GM18867 (cell line): ENCODE measurements at regions not wholly inside any gene's neighbourhood (a gene's known extent, or its start where the extent isn't known, plus 50 kb on each side); places are given as distances from the start of the nearest gene placed in this dataset.

Experiments
- ATAC-seq: cut with Tn5 transposase; IDR thresholded peaks from one replicate; pipeline ENCODE4 v1.9.1; 2021; ENCODE audit warnings: mild to moderate bottlenecking, moderate library complexity; ENCODE audit not compliant: unreplicated experiment

DNA sequence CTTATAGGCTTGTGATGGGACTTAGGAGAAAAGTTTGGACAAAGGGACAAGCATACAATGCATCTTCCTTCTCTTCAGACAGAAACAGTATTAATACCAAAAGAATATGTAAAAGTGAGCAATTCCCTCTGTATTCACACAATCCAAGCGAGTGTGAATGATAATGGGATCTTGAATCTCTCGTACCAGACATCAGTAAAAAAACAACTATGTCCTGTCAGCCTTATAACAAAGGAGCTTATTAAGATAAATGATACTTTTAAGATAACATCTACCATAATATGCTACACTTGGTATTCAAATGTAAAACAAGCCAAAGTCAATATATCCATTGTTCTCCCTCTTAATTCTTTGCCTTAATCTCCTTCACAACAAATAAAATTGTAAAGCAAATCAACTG is 288.6 kb upstream of the CNTN6 start:
- no peak for ATAC-seq

DNA sequence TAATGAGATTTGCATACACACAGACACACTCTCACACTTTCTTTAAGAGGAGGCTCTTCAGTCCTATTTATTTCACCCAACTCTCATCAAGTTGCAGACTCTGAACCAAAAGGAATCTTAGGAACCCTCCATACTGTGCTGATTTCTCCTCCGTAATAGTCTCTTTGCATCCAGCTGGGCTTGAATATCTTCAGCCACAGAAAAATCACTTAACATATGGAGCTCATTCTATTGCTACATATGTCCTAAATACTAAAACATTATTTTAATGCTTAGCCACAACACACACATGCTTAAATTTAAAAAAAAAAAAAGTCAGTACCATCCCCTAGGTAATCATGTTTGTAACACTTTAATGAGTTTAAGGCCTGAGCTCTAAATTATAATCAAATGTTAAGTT is 287.5 kb upstream of the CNTN6 start:
- no peak for ATAC-seq

DNA sequence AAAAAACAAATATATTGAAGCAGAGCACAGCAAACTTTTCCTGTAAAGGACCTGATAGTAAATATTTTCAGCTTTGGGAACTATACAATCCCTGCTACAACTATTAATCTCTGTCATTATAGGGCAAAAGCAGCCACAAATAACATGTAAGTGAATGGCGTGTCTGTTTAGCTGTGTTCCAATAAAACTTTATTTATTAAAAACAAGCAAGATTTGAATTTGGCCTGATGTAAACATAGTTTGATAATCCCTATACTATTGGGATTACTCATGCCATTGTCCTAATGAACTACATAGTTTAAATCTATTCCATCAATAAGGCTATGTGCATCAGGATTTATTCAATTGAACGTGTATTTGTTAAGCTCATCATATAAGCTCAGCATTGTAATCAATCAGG is 286.8 kb upstream of the CNTN6 start:
- ATAC-seq: no peak

DNA sequence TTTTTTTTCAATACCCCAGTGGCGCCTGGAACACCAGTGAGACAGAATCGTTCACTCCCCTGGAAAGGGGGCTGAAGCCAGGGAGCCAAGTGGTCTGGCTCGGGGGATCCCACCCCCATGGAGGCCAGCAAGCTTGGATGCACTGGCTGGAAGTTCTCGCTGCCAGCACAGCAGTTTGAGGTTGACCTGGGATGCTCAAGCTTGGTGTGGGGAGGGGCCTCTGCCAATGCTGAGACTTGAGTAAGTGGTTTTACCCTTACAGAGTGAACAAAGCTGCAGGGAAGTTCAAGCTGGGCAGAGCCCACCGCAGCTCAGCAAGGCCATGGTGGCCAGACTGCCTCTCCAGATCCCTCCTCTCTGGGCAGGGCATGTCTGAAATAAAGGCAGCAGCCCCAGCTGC is 276.2 kb upstream of the CNTN6 start:
- ATAC-seq: no peak

DNA sequence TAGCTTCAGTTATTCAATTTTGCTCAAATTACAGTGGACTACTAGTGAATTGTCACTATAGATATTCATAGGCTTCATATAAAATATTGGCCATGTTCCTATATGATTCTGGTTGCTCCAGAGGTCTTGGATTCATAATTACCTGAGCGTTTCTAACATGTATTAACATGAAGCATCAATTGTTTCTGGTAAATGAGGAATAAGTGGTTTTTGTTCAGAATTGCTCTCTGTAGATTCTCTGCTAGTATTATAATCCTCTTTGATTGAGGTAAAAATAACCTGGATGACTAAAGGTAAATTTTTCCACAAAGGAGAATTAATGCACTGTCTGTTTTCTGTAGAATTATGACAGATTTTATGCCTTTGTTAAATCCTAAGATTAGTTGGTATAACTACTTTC is 258.1 kb upstream of the CNTN6 start:
- no peak for ATAC-seq

DNA sequence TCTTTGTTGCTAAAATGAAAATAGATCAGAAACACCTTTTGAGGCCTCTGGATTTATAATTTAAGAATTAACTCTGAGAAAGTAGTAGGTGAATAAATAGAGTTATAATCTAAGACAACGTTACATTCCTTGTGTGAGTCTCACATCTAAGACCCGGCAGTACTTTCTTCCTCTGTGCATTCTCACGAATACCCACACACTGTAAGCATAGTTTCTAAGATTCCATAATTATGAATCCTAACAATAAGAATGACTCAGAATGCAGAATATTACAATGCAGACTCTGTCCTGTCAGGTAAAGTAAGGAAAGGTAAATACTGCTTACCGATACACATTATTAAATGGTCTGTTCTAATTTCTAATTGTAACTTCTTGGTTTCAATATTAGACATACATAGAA is 257.7 kb upstream of the CNTN6 start:
- no peak for ATAC-seq

DNA sequence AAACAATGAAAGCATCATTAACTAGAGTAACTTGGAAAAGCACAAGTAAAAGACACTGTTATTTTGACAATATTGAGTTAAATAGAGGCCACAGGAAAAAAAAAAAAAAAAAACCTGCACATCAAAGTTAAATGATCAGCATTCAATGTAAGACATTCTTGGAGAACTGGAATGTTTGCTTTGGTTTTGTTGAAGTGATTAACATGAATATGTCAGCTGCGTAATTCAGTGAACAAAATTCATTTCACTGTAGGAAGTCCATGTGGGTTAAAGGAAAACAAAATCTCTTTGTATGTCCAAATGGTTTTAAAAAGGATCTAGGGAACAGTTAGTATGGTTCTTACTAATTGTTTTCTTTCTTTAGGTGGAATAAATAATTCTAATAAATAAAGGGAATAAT is 252.8 kb upstream of the CNTN6 start:
- ATAC-seq: no peak

DNA sequence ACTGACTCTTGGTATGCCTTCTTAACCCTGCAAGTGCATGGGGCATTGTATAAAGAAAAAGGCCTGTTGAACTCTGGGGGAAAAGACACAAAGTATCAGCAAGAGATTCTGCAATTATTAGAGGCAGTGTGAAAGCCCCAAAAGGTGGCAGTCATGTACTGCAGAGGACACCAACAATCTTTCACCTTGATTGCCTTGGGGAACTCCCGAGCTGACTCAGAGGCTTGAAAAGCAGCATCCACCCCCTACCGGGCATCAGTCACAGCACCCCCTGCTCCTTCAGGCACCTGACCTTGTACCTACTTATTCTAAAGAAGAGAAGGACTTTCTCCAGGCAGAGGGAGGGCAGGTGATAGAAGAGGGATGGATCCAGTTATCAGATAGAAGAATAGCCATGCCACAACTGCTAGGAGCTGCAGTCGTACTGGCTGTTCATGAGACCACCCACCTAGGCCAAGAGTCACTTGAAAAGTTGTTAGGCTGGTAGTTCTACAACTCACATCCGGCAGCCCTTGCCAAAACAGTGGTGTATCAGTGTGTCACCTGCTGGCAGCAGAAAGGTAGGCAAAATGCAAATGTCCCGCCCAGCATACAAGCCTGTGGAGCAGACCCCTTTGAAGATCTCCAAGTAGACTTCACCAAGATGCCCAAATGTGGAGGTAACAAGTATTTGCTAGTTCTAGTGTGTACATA is 241.6 kb upstream of the CNTN6 start:
- peak; percentile 92 for ATAC-seq

DNA sequence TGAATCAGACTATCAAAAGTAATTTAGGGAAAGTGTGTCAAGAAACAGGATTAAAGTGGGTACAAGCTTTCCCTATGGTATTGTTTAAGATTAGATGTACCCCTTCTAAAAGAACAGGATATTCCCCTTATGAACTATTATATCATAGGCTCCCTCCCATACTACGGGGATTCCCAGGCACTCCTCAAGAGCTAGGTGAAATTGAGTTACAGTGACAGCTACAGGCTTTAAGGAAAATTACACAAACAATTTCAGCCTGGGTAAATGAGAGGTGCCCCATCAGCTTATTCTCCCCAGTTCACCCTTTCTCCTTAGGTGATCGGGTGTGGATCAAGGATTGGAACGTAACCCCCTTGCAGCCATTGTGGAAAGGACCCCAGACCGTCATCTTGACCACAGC is 240.8 kb upstream of the CNTN6 start:
- no peak for ATAC-seq

DNA sequence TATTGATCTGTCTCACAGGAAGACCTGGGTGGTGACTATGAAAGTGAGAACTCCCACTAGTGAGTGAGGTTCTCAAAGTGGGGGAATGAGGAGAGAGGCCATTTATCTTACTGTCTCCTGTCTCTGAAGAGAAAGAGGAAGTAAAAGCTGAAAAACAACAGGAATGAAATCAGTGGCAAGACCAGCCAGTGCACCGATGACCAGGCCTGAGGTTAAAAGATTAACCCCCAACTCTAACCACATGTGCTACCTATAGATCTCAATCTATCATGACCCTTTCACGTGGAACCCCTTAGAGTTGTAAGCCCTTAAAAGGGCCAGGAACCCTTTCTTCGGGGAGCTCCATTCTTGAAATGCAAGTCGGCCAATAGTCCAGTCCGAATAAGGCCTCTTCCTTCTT is 239.3 kb upstream of the CNTN6 start:
- no peak for ATAC-seq

DNA sequence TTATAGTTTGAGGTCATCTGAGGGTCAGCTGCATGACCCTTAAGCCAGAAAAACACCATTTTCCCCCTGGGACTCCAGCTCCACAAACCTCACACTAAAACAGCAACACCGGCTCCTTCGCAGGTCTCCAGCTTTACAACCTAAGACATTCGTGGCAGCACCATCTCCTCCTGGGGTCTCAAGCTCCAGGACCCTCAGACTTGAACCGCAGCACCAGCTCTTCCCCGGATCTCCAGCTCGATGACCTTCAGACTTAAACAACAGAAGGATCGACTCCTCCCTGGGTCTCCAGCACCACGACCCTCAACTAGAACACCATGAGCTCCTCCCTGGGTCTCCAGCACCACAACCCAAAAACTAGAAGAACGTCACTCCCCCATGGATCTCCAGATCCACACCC is 233.7 kb upstream of the CNTN6 start:
- no peak for ATAC-seq

DNA sequence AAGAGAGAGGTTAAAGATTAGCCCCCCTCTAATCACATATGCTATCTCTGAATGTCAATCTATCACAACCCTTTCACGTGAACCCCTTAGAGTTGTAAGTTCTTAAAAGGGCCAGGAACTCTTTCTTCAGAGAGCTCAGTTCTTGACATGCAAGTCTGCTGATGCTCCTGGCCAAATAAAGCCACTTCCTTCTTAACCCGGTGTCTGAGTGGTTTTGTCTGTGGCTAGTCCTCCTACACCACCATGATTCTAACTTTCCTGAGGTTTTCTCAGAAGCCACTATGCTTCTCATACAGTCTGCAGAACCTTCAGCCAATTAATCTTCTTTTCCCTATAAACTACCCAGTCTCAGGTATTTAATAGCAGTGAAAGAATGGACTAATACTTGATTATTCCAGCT is 231.1 kb upstream of the CNTN6 start:
- ATAC-seq: peak; percentile 46

DNA sequence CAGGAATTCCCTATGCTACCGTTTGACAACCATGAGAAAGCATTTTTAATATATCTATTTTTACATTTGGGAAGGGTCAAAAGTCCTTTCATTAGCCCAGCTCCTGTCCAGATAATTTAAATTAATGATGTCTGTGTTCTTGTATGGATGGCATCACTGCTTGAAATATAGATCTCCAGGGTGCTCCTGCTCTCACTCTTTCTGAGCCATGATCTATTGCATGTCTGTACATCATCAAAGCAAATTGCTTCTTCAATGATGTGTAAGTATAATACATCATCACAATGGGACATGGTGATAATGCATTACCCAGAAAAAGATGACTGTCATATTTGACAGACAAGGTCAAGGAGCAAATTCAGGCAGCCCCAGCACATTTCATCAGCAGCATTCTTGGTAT is 223.6 kb upstream of the CNTN6 start:
- no peak for ATAC-seq

DNA sequence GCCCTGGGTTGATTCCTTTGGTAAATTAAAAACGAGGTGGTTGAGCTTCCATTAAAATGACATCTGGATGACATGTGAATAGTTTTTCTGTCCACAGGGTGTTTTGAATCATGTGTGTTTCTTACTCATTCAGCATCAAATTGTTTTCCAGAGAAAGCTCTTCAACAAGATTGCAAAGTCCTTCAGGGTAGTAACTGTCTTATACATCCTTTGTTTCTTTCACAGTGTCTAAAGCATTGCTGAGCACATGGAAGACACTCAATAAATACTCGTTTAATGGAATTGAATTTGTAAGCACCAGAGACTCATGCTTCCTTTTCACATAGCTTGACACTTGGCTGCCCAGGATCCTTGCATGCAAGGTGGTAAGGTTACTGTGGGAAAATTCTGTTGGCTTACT is 223.1 kb upstream of the CNTN6 start:
- no peak for ATAC-seq

DNA sequence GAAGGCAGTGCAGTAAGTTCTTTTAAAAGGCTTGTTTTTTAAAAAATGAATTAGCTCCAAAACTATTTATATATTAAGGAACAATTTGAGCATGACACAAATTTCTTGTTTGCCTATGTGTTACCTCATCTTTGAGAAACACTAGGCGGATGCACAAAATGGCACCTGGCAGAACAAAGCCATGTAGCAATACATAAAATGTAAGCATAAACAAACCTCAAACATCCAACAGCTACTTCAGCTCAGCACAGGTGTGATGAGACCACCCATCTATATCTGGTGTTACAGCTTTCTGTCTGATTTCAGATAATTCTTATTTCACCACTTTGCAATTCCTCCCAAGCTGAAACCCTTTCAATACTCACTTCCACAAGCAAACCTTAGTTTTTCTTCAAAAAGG is 221.2 kb upstream of the CNTN6 start:
- ATAC-seq: no peak

DNA sequence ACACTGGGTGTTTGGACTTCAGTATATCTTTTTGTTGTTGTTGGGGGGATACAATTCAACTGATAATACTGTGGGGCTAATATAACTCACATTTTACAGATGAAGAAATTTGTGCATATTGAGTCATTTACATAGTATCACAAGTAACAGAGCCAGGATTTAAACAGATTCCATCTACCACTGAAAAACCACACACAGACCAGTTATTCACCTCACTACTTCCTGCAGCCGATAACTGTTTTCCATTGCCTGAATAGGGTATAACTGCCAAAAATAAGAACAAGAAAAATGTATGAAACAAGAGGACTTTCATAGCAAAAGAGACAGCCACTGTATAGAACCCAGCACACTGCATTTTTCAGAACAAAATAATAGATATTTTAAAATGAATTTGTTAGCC is 215.8 kb upstream of the CNTN6 start:
- ATAC-seq: no peak

DNA sequence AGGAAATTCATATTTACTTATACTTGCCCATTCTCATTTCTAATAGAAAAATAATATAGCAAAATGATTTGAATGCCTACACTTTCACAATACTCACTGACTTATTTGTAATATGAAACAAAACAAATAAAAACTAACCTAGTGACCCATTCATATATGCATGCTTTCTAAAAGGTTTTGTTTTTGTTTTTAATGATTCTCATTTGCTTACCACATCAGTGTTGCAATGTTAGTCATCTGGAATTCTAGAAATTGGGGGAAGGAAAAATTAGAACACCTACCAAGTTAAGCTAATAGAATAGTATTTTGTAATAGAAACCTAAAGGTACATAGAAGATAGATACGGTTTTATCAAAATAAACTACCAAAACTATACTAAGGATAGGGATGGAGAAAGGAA is 214.1 kb upstream of the CNTN6 start:
- ATAC-seq: no peak

DNA sequence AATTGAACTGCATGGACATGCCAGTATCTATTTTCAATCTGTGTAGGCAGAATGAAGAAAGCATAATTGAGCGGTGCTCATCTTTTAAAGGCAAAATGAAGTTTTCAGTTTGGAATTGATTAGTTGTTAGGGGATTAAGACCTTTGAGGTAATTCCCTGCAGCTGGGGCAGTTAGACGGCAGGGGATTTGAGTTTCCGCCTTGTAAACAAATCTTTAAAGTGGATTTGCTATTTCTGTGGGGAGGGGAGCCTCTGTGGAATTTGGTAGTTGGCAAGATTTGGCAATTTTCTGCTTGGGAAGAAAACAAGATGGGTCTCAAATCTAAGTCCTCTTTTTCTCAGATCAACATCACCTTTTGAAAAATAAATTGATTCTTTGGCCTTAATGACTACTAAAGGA is 212.5 kb upstream of the CNTN6 start:
- ATAC-seq: no peak

DNA sequence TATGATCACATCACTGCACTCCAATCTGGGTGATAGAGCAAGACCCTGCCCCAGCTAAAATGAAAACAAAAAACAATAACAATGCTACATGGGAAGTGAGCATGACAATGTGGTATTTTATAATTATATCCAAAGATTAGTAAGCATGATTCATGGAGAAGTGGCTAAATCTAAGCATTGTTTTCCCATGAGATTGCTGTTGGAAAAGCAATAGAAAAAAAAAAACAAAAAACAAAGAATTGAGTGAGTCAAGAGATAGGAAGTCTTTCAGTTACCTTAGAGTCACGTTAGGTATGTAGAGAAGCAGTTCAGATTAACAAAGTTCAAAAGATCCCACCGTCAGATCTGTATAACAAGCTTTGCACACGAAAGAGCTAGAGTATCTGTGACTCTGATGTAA is 210.3 kb upstream of the CNTN6 start:
- no peak for ATAC-seq

DNA sequence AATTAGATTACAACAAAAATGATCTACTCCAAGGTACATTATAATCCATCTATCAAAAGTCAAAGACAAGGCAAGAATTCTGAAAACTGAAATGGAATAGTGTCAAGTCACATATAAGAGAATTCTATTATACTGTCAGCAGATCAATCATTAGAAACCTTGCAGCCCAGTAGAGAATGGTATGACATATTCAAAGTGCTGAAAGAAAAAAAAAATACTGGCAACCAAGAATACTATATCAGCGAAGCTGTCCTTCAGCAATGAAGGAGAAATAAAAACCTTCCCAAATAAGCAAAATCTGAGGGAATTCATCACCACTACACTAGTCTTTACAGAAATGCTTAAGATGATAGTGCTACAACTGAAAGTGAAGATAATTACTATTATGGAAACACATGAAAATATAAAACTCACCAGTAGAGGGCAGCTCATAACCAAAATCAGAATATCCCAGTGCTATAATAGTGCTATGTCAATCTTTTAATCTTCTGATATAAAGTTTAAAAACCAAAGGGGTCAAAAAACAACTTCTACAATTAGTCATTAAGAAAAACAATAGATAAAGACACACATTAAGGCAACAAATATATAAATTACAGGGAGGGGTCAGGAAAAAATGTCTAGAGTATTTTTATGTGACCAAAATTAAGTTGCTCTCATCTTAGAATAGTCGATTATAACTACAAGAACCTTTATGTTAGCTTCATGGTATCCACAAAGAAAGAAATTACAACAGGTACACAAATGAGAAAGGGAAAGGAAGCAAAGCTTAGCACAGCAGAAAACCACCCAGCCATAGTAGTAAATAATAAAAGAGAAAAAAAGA is 190.7 kb upstream of the CNTN6 start:
- peak; percentile 91 for ATAC-seq

DNA sequence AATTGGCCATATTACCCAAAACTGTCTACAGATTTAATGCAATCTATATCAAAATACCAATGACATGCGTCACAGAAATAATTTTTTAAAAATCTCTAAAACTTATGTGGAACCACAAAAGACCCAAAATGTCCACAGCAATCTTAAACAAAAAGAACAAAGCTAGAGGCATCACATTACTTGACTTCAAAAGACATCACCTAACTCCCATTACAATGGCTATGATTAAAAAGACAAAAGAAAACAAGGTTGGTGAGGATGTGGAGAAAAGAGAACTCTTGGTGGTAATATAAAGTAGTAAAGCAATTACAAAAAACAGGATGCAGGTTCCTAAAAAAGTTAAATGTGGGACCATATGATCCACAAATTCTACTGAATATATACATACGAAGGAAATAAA is 187.6 kb upstream of the CNTN6 start:
- no peak for ATAC-seq

DNA sequence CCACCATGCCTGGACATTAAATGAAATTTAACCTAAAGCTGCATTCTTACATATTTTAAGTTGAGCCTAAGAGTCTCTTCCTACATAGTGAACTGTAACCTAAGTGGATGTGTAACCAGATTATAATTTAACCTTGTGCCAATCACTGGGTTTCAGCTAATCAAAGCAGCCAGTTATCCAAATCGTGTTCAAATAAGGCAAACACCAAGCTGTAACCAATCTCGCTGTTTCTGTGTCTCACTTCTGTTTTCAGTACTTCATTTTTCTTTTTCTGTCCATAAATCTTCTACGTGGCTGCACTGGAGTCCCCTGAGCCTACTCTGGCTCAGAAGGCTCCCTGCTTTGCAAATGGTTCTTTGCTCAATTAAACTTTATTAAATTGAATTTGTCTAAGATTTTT is 186.1 kb upstream of the CNTN6 start:
- no peak for ATAC-seq

DNA sequence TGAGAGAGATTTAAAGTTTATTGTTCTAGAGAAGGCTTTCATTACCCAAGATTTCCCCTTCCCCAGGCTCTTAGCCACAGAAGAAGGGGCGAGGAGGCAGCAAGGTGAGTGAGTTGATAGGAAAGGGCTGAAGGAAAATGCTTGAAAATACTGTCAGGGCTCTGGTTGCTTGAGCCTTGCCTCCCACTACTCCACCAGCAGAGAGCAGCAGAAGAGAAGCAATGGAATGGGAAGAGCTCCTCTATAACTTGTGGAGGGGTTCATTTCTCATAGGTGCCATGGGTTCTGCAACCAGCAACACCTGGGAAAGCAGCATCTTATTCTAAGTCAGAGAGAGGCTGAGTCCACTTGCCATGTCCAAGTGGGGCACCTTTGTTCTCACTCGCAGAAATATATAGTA is 184.0 kb upstream of the CNTN6 start:
- ATAC-seq: no peak
